AG10803 (cell line): ENCODE measurements at regions not wholly inside any gene's neighbourhood (a gene's known extent, or its start where the extent isn't known, plus 50 kb on each side); places are given as distances from the start of the nearest gene placed in this dataset.

ENCODE experiments used
- DNase-seq: peaks from one replicate; pipeline ENCODE4 v3.0.0; 2010; ENCODE audit warnings: low read depth
- H3K4me3 ChIP-seq: 2 replicates; pipeline ENCODE4 v1.5.1; 2011; ENCODE audit warnings: mild to moderate bottlenecking, low read length, control low read depth
- CTCF ChIP-seq: conservative IDR thresholded peaks from 2 replicates; pipeline ENCODE4 v1.5.1; 2011; ENCODE audit warnings: mild to moderate bottlenecking, low read length, control low read depth, inconsistent platforms

GRCh38 chr7:115658223-115658622 is 372.3 kb downstream of the TFEC start:
- H3K4me3 ChIP-seq, result no peak overlapping the region
- TF ChIP-seq CTCF, result no peak
- no peak for DNase-seq

- peak; percentile 50 for DNase-seq
- no peak for TF ChIP-seq CTCF
- no peak overlapping the region for H3K4me3 ChIP-seq
Observed at GRCh38 chr7:115654384-115655214, 376.0 kb downstream of the TFEC start.

- no peak for DNase-seq
- no peak for TF ChIP-seq CTCF
- H3K4me3 ChIP-seq, result no peak overlapping the region
Observed at GRCh38 chr7:115649429-115649828, 381.1 kb downstream of the TFEC start.

- no peak for TF ChIP-seq CTCF
- no peak overlapping the region for H3K4me3 ChIP-seq
Observed at GRCh38 chr7:115647712-115648111, 382.9 kb downstream of the TFEC start.

GRCh38 chr7:115642194-115642593 is 388.4 kb downstream of the TFEC start:
- DNase-seq, result no peak
- H3K4me3 ChIP-seq, result no peak overlapping the region
- no peak for TF ChIP-seq CTCF

More at GRCh38 chr7:115647712-115648111, 382.9 kb downstream of the TFEC start:
- no peak for DNase-seq

GRCh38 chr7:115638853-115639252 is 391.7 kb downstream of the TFEC start:
- no peak overlapping the region for H3K4me3 ChIP-seq
- DNase-seq, result no peak
- TF ChIP-seq CTCF, result no peak

- DNase-seq, result no peak
- H3K4me3 ChIP-seq, result no peak overlapping the region
- TF ChIP-seq CTCF, result no peak
Observed at GRCh38 chr7:115637128-115637527, 393.4 kb downstream of the TFEC start.
